MM.1S (cell line): ENCODE measurements at regions not wholly inside any gene's neighbourhood (a gene's known extent, or its start where the extent isn't known, plus 50 kb on each side); places are given as distances from the start of the nearest gene placed in this dataset.

Experiments used
- DNase-seq: peaks from one replicate; pipeline ENCODE4 v3.0.0-alpha.2; 2015
- H2AFZ ChIP-seq: fragments of 300-600 bp; sonication (generic); 2 replicates; pipeline ENCODE4 v1.6.0; 2016; ENCODE audit warnings: antibody characterized with exemption, low read length
- H3F3A ChIP-seq: fragments of 300-600 bp; sonication (generic); 2 replicates; pipeline ENCODE4 v1.6.1; 2016; ENCODE audit warnings: mild to moderate bottlenecking, antibody characterized with exemption, low read length, moderate library complexity, mixed read lengths; ENCODE audit not compliant: insufficient read depth
- H3K27ac ChIP-seq: fragments of 300-600 bp; sonication (generic); 2 replicates; pipeline ENCODE4 v1.5.1; 2016; ENCODE audit warnings: mild to moderate bottlenecking, low read length
- H3K27me3 ChIP-seq: fragments of 300-600 bp; sonication (generic); replicated peaks from 2 replicates; pipeline ENCODE4 v1.6.0; 2016; ENCODE audit warnings: low read length; ENCODE audit not compliant: insufficient read depth
- H3K36me3 ChIP-seq: fragments of 300-600 bp; sonication (generic); replicated peaks from 2 replicates; pipeline ENCODE4 v1.6.1; 2016; ENCODE audit warnings: mild to moderate bottlenecking, low read length, mixed read lengths; ENCODE audit not compliant: insufficient read depth
- H3K4me1 ChIP-seq: fragments of 300-600 bp; sonication (generic); 2 replicates; pipeline ENCODE4 v1.6.1; 2016; ENCODE audit warnings: low read length, mixed read lengths
- H3K4me2 ChIP-seq: fragments of 300-600 bp; sonication (generic); 2 replicates; pipeline ENCODE4 v1.6.0; 2016; ENCODE audit warnings: low read depth, low read length
- H3K4me3 ChIP-seq: fragments of 300-600 bp; sonication (generic); 2 replicates; pipeline ENCODE4 v1.5.1; 2016; ENCODE audit warnings: low read length, mixed read lengths
- H3K79me2 ChIP-seq: fragments of 300-600 bp; sonication (generic); 2 replicates; pipeline ENCODE4 v1.6.1; 2016; ENCODE audit warnings: mixed run types, low read length, mixed read lengths
- H3K9ac ChIP-seq: fragments of 300-600 bp; sonication (generic); 2 replicates; pipeline ENCODE4 v1.6.1; 2016; ENCODE audit warnings: low read length, mixed read lengths
- H3K9me2 ChIP-seq: fragments of 300-600 bp; sonication (generic); replicated peaks from 2 replicates; pipeline ENCODE4 v1.6.1; 2016; ENCODE audit warnings: mild to moderate bottlenecking, low read length, mixed read lengths; ENCODE audit not compliant: insufficient read depth
- H3K9me3 ChIP-seq: fragments of 300-600 bp; sonication (generic); replicated peaks from 2 replicates; pipeline ENCODE4 v1.6.1; 2016; ENCODE audit warnings: mild to moderate bottlenecking, low read length, mixed read lengths; ENCODE audit not compliant: insufficient read depth
- H4K20me1 ChIP-seq: fragments of 300-600 bp; sonication (generic); 2 replicates; pipeline ENCODE4 v1.6.1; 2016; ENCODE audit warnings: mild to moderate bottlenecking, low read length, moderate library complexity, mixed read lengths; ENCODE audit not compliant: insufficient read depth
- CTCF ChIP-seq: fragments of 300-600 bp; sonication (generic); IDR thresholded peaks from 2 replicates; pipeline ENCODE4 v1.5.1; 2016; ENCODE audit warnings: antibody characterized with exemption, low read length, mixed read lengths
- EZH2 ChIP-seq: fragments of 300-600 bp; sonication (generic); optimal IDR thresholded peaks from 2 replicates; pipeline ENCODE3; 2017; ENCODE audit warnings: low read depth, mild to moderate bottlenecking, antibody characterized with exemption, low read length, mixed read lengths
- EZH2phosphoT487 ChIP-seq: fragments of 300-600 bp; sonication (generic); IDR thresholded peaks from 2 replicates; pipeline ENCODE4 v1.6.1; 2018; ENCODE audit warnings: antibody characterized with exemption, low read length

DNA sequence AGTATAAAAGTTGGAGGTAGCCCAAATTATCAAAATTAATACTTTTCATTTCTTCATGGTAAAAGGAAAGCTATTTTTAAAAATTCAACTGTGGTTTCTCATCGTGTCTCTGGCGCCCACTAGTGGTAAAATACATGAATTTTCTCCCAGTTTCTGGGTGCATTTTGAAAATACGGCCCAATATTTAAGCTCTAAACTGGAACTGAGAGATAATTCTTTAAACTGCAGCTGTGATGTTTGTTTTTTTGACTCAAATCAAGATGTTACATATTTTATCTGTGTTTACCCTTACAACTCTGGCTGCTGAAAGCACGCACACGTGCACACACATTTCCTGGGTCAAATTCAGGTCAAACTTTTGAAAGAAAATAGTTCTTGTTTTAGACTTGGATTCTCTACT is 123.9 kb upstream of the ACSL4 start:
- Histone ChIP-seq H3K9ac (no peak overlapping the region), H3K9me3 (no peaks in the 10 kb centered on the region), H3K36me3 (no peaks in the 10 kb centered on the region), H3K27ac (no peak overlapping the region), H3K4me3 (no peak overlapping the region), H3K9me2 (no peaks in the 10 kb centered on the region), H4K20me1 (no peaks in the 10 kb centered on the region), H3K4me1 (no peaks in the 10 kb centered on the region), H3K27me3 (no peaks in the 10 kb centered on the region), H3K79me2 (no peaks in the 10 kb centered on the region), H3F3A (no peaks in the 10 kb centered on the region), H3K4me2 (peak overlapping the region; percentile 36; the same call in 1 of the 2 replicates), H2AFZ (peak overlapping the region; percentile 48)
- no peak for TF ChIP-seq EZH2
- no peak for TF ChIP-seq EZH2phosphoT487
- TF ChIP-seq CTCF = peak; percentile 87
- peak; percentile 39 for DNase-seq

DNA sequence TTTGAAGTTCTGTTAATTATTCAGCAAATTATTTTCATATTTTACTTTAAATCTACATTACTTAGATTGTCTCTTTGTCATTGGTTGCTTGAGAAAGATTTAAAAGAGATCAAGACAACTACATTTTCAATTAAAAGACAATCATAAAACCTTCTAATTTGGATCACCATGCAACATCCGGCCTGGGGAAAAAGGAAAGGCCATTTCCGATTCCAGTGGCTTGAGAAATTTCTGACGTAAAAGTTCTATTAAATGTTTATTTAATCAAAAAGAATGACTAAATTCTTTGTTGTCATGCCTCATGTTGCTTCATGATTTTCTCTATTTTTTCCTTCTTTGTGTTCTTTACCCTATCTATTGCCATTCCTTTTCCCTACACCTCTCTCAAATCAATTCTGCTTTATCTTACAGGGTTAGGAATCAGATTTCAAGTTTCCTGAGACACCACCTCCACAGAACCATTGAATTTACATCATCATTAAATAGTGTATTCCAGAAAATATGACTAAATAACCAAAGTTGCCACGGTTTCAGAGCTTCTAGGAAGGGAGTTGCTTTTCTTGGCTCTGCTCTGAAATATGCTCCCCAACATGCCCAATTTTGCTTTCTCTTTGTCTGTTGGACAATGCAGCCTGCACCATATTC is 124.6 kb upstream of the ACSL4 start:
- no peaks in the 10 kb centered on the region for H3K79me2 ChIP-seq
- no peak for TF ChIP-seq EZH2
- no peak for TF ChIP-seq CTCF
- TF ChIP-seq EZH2phosphoT487 = no peak
- H3K4me3 ChIP-seq = no peak overlapping the region
- no peaks in the 10 kb centered on the region for H4K20me1 ChIP-seq
- DNase-seq = no peak
- no peaks in the 10 kb centered on the region for H3K36me3 ChIP-seq
- no peaks in the 10 kb centered on the region for H3K4me1 ChIP-seq
- H3F3A ChIP-seq = no peaks in the 10 kb centered on the region
- H3K27ac ChIP-seq = no peak overlapping the region
- no peaks in the 10 kb centered on the region for H3K9me3 ChIP-seq
- H2AFZ ChIP-seq = no peak overlapping the region
- H3K9ac ChIP-seq = no peak overlapping the region
- no peaks in the 10 kb centered on the region for H3K27me3 ChIP-seq
- H3K9me2 ChIP-seq = no peaks in the 10 kb centered on the region
- H3K4me2 ChIP-seq = no peak overlapping the region

DNA sequence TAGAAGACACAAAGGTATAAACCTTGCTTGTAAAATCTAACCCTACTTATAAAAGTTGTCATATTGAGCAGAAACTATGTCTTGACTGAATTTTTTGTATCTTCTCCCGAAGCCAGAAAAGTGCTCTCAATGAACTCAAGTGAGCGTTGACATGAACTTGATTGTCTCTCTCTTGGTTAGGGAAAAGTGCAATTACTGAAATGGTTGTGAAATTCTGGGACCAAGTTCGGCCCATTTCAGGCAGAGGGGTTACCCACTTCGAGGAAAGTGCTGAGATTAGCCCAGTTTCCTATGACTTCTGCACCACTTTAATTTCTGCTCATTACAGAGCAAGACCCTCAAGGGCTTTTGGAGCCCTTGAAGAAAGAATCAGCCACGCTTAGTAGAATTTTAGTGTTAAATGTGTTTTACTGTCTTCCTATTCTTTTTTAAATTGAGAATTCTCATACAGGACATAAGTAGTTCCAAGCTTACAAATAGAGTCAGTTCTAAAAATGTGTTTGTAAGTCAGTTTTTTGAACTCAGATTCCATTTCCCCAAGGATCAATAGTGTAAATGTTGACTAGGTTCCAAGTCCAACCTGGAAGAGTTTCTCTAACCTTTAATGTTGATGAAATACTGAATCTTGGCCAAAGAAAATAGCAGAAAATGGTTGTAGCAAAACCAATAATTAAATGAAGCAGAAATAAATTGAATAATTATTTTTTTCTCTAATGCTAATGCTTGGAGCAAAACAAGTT is 125.7 kb upstream of the ACSL4 start:
- H3K4me1 ChIP-seq = no peaks in the 10 kb centered on the region
- no peaks in the 10 kb centered on the region for H3K9me2 ChIP-seq
- no peaks in the 10 kb centered on the region for H3K27me3 ChIP-seq
- no peaks in the 10 kb centered on the region for H3K79me2 ChIP-seq
- no peak overlapping the region for H3K27ac ChIP-seq
- no peak overlapping the region for H2AFZ ChIP-seq
- no peak overlapping the region for H3K4me2 ChIP-seq
- H3K36me3 ChIP-seq = no peaks in the 10 kb centered on the region
- no peak overlapping the region for H3K4me3 ChIP-seq
- no peak overlapping the region for H3K9ac ChIP-seq
- no peaks in the 10 kb centered on the region for H4K20me1 ChIP-seq
- TF ChIP-seq CTCF = no peak
- no peak for TF ChIP-seq EZH2
- no peak for TF ChIP-seq EZH2phosphoT487
- no peaks in the 10 kb centered on the region for H3K9me3 ChIP-seq
- H3F3A ChIP-seq = no peaks in the 10 kb centered on the region
- no peak for DNase-seq
